ENCODE measurements at regions not wholly inside any gene's neighbourhood (a gene's known extent, or its start where the extent isn't known, plus 50 kb on each side); places are given as distances from the start of the nearest gene placed in this dataset.

DNA sequence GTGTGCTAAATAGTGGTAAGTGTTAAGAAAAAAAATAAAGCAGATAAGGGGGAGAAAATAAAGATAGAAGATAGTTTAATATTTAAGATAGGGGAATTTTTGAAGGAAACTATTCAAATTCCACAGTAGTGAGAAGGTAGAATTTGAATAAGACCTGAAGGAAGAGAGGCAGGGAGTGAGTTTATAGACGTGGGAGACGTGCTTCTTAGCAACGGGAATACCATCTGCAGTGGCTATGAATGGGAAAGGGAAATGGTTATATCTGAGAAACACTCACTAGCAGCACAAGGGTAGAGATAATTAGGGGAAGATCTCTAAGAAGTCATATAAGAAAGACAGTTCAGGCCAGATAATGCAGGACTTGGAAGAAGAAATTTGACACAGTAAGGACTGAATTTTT is 854.5 kb upstream of the EPHA5 start:
- TF ChIP-seq, protein P1, sequence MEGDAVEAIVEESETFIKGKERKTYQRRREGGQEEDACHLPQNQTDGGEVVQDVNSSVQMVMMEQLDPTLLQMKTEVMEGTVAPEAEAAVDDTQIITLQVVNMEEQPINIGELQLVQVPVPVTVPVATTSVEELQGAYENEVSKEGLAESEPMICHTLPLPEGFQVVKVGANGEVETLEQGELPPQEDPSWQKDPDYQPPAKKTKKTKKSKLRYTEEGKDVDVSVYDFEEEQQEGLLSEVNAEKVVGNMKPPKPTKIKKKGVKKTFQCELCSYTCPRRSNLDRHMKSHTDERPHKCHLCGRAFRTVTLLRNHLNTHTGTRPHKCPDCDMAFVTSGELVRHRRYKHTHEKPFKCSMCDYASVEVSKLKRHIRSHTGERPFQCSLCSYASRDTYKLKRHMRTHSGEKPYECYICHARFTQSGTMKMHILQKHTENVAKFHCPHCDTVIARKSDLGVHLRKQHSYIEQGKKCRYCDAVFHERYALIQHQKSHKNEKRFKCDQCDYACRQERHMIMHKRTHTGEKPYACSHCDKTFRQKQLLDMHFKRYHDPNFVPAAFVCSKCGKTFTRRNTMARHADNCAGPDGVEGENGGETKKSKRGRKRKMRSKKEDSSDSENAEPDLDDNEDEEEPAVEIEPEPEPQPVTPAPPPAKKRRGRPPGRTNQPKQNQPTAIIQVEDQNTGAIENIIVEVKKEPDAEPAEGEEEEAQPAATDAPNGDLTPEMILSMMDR (conservative IDR thresholded peaks at IDR 0.05; ENCODE audit: low read length): no peak
- no peak for TF ChIP-seq EZH2phosphoT487 (IDR thresholded peaks at IDR 0.05; ENCODE audit: borderline replicate concordance)
